NCI-H2107 treated with DMSO at 0.1 percent for 48 hours (cell line): ENCODE measurements at regions not wholly inside any gene's neighbourhood (a gene's known extent, or its start where the extent isn't known, plus 50 kb on each side); places are given as distances from the start of the nearest gene placed in this dataset.

Experiments used
- DNase-seq: peaks from one replicate; lab custom pipeline; 2025; ENCODE audit not compliant: unreplicated experiment; lab: John Stamatoyannopoulos, UW

DNA sequence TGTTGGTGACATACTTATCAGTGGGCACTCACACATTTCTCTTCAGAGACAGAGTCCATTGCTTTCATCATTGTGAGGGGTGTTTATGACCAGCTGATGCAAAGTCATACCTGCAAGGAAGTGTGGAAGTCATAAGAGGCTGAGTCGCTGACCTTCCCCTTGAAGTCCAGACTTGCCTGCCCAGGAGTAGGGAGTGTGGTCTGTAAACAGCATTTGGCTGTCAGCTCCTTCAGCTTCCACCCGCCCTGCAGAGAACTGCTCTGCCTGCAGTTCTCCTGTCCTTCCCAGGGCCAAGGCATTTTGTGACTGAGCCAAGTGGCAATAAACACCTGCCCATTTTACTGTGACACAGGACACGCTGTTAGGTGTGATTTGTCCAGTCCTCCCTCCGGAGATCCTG, 801.3 kb downstream of the BCL11B start:
- DNase-seq = no peak

DNA sequence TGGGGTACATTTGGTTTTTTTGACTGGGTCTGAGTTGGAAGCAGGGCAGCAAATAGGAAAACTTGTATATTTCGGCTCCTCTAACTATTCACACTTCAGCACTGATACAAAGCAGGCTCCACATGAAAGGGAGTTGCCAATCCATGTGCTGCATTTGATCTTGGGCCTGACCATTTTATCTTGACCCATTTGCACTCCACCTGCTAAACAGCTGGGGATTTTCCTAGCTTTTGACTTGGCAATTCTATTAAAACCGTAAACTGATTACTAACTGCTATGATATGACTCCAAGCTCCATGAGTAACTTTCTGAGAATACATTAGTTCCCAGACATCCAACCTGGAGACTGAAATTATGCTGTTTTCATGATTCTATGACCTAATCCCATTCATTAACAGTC, 797.1 kb downstream of the BCL11B start:
- no peak for DNase-seq

DNA sequence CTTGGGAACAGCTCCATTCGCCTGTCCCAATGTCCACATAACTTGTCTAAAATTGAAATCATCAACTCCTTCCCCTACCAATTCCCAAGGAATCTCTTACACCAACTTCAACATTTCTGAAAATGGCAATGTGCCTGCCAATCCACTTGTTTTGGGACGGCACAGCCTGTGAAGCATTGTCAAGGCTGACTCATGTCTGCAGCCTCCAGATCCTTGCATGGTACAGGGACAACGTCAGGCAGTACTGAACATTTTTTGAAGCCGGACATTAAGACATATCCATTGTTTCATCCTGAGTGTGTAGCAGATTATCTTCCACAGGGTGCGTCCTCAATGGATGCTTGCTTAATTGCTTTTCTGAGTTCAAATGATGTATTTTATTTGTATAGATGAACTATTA, 794.1 kb downstream of the BCL11B start:
- no peak for DNase-seq

DNA sequence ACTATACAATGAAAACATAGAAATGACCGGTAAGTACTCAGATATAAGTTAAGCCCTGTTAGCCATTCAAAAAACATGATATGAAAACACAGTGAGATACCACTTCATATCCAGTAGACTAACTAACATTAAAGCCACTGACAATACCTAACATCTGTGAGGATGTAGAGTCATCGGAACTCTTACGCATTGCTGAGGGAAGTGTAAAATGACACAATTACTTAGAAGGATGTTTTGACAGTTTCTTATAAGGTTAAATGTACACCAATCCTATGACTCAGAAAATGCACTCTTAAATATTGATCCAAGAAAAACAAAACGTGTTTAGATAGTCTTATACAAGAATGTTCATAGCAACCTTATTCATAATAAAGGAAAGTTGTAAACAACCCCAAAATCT, 782.9 kb downstream of the BCL11B start:
- DNase-seq = no peak

DNA sequence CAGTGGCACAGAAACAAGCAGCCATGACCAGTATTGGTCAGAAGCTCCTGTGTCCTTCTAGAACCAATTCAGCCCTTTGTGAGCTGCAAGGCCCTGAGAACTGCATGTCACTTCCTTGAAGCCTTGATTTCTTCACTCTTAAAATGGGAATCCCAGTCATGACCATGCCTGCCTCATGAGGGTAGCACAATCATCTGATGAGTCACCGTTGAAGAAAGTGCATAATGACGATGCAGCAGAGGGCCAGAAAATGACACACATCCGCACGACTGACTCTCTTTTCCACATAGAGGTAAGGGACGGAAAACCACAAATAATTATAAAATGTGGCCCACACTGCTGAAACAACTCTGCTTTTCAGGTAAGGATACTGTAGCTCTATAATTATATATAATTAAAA, 777.4 kb downstream of the BCL11B start:
- DNase-seq = no peak

DNA sequence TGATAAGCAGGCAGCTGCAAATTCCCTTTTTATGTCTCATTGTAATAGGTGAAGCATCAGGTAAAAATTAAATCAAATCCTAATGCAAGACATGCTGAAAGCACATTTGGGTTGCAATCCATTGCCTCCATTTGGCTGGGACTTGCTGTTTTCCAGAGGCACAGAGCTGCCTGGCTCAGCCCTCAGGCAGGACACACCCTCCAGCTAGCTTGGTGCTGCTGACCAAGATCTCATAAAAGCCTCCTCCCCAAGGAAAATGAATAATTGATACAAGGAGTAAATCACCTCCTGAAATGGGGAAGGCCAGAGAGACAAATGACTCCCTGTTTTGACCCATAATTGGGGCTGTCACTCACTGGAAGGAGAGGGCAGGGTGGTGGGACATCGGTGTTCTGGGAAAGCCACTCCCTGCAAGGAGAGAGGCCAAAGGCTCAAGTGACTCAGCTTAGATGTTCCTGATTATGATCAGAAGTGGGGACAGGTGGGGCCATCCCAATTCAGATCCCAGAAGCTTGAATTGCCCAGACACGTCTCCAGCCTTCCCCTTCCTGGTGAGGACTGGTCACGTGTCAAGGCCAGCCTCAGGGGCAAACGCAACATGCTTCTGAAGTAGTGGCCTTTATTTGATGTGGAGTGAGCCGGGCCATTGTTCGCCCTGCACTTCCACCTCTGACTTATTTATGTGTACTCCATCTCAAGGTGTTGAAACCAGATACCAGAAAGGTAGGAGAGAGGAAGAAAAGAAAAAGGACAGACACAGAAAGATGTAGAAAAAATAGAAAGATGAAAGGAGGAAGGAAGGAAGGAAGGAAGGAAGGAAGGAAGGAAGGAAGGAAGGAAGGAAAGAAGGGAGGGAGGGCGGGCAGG, 773.7 kb downstream of the BCL11B start:
- no peak for DNase-seq

DNA sequence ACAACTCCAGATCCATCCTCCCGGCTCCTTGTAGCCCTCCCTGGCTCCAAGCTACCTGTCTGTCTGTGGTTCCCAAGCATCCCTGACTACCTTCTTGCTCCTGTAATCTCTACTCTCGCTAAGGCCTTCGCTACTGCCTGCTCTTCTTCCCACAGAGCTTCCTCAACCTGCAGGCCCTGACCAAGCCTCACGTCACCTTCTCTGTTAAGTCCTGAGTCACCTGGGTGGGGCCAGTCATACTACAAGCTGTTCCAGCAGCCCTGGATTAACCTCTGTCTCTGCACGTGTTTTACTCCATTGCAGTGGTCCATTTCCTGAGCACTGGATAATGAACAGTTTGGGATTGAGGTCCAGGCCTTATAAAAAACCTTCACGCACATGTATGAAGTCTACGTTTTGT, 770.7 kb downstream of the BCL11B start:
- no peak for DNase-seq

DNA sequence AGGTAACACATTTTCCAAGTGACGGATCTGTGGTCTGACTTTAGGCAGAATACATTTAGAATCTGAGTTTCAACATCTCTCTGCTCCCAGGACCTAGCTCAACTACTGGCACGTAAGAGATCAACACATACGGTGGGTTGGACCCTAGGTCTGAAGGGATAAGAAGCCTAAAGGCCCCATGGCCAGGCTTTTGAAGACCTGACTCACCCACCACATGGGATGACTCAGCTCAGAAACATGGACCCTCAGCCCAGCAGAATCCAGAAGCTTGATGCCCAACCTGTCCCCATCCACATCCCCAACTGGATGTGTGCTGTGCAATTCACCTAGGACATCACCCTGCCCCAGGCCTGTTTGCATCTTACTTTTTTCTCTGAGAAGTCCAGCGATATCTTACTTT, 770.2 kb downstream of the BCL11B start:
- DNase-seq = no peak

DNA sequence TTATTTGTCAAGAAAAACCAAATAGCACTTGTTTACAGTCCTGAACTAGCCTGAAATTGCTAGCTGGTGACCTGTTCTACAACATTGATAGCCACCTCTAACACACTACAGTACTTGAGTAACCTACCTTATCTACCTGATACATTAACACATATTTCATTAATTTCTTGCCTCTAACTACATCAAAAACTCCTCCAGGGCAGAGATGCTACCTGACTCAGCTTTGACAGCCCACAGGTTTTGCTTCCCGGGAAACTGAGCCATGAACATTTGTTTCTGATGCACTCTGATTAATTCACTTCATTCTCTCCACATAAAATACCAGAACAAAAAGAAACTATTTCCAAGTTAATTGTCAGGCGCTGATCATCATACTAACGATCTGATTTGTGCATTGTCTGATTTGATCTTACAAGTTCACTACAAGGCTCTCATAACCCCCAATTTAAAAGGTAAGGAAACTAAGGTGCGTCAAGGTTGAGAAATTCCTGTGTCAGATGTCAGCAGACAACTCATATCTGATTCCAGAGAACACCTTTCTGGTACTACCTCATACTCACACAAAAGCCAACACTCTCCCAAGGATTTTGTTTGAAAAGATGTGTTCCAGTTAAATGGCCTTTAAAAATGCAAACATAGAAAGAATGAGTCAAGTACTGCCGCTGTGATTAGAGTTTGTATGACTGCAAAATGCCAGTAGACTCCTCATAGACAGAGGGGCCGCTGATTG, 768.7 kb downstream of the BCL11B start:
- DNase-seq = no peak

DNA sequence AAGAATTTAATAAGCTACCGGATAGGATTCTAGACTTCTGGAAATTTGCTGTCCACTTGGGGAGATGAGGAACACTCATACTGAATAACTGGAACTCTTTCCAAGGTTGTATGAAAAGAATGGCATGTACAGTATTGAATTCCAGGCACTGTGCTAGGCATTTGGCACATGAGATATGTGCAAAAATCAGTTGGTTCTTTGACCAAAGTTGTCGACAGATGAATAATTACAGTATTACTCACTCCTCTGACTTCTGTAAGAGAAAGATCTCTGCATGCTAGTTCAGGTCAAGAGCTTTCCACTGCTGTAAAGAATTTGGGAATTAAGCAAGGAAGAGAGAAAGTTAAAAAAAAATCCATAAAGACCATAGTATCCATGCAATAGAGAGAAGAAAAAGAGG, 764.7 kb downstream of the BCL11B start:
- DNase-seq = no peak

DNA sequence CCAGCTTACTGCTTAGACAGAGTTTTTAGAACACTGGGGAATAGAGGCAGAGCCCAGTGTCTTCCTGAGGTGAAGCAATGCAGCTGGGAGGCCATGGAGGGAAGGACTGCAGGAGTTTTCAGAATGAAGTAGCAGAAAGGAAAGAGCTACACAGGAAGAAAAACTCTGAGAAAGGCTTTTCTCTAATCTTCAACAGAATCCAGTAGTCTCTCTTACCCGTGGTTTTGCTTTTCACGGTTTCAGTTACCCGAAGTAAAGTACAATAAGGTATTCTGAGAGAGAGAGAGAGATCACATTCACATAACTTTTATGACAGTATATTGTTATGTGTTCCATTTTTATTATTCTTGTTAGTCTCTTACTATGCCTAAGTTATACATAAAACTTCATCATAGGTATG, 761.6 kb downstream of the BCL11B start:
- DNase-seq = no peak

DNA sequence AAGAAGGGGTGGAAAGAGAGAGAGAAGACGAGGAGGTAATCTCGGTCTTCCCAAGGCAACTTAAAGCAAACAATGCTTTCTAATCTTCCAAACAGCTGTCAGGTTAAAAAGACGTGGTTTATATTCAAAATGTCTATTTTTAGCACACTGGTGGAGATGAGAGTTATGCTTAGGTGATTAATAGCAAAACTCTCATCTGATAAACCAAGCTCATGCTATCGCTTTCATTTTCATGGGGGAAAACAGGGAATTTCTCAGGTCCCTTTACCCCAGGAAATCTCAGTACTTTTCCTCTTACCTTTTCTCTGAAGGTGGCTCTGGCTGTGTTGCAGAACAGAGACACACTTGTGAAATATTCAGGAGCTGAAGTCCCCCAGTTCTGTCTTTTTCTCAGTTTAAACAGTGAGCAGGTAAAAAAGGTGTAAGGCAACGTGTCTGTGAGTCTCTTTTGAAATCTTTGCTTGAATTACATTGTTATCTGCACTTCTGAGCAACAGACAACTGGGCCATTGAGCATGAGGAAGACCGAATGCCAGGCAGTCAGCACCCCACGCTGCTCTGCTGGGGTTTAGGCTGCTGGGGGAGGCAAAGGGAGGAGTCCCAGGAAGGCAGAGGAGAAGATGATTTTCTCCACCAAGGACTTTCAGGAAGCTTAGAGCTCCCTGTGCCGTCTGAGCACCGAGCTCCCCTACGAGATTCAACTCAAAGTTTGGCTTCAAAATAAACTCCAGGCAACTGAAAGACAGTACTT, 759.3 kb downstream of the BCL11B start:
- no peak for DNase-seq

DNA sequence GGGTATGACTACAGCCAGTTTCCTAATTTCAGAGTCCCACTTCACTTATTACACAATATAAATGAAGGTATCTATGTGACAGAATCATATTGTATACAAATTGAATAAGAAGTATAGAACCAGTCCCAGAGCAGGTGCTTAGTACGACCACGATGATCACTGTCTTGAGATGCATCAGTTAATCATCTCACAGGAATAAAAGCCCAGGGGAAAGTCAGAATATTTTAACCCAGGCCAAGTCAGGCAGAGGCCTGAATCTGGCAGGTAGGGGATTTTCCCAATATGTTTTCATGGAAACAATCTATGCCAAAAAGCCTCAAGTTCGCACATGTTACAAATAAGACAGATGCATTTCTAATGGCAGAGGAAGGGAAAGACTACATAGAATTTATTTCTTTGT, 758.4 kb downstream of the BCL11B start:
- DNase-seq = no peak

DNA sequence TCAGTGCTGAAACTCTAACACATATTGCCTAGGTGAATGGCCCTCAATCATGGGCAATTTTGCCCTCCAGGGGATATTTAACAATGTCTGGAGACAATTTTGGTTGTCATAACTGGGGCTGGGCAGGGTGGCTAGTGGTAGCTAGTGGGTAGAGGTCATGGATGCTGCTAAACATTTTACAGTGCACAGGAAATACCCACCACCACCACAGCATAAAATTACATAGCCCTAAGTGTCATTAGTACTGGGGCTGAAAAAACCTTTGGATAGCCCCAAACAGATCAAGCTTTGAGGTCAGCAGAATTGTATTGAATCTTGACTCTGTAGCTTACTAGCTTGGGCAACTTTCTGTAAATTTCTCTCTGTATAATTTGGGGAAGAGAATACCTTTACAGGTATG, 758.0 kb downstream of the BCL11B start:
- no peak for DNase-seq

DNA sequence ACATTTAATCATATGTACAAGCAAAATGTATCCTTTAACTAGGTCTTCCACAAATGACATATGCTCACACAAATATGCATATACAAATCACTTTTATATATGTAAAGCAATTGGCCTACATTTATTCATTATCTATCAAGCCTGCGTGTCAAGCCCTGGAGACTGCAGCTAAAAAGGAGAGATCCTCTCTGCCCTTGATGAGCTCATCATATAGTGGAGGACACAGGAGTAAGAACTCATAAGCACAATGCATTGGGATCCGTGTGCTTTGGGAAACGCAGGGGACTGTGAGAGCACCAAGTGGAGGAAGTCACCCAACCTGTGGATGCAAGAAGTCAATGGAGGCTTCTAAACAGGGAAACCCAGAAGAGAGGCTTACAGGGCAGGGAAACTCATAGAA, 735.7 kb downstream of the BCL11B start:
- no peak for DNase-seq

DNA sequence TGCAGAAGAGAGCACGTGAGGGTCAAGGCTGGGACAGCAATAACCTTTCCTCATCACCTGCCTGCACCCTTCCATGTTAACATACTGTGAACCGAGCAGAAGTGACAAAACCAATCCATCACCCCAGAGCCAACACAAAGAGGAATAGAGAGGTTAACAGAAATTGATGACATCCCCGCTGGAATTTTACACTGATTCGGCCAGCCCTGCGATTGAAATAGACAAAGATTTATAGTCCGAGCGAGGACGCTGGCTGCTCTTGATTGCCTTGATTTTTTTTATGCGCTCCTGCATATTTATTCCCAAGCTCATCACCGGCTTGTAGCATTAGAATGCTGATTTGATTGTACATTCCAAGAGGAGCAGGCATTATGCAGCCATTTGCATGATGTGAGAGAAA, 729.7 kb downstream of the BCL11B start:
- no peak for DNase-seq

DNA sequence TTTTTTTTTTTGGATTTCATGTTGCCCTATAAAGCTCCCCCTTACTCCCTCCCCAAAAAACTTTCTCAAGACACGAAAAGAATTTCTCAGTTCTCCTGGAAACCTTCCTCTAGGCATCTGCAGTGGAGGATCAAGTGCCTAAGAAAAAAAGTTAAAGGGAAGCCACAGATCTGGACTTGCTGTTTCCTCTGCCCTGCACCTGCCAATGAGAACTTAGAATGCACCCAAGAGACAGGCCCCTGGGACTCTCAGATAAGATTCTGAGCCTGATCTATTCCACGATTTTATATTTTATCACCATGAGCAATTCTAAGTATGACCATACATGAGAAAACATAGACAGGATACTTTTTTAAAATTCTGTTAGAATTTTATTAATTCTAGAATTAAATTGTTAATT, 728.9 kb downstream of the BCL11B start:
- DNase-seq = no peak

DNA sequence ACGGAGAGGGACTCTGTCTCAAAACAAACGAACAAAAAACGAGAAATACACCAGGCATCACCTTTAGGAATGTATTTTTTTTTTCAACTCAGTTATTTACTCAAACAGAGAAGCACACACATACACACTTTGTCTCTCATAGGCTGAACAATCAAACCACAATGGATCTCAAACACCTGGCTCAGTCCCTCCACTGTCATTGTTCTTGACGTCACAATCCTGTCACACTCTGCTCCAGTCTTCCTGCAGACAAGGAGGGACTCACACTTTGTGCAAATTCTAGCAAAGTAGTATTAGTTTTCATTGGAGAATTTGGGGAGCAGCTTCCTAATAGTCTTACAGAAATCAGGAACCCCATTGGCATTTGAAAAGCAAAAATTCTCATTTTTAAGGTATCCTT, 727.8 kb downstream of the BCL11B start:
- DNase-seq = peak; percentile 80

DNA sequence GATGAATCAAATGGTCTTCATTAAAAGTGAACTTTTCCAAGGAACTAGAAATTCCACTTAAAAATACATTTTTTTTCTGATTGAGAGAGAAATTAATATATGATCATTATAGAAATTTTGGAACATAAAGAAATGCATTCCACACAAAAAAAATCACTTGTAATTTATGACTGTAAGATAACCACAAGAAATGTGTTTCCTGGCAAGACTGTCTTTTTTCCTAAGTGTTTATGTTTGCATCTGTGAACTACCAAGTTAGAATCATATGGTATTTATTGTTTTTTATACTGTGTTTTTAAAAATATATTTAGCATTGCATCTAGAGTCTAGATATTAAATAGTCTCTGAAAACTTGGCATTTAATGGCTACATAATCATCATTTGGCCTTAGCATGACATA, 726.8 kb downstream of the BCL11B start:
- DNase-seq = no peak

DNA sequence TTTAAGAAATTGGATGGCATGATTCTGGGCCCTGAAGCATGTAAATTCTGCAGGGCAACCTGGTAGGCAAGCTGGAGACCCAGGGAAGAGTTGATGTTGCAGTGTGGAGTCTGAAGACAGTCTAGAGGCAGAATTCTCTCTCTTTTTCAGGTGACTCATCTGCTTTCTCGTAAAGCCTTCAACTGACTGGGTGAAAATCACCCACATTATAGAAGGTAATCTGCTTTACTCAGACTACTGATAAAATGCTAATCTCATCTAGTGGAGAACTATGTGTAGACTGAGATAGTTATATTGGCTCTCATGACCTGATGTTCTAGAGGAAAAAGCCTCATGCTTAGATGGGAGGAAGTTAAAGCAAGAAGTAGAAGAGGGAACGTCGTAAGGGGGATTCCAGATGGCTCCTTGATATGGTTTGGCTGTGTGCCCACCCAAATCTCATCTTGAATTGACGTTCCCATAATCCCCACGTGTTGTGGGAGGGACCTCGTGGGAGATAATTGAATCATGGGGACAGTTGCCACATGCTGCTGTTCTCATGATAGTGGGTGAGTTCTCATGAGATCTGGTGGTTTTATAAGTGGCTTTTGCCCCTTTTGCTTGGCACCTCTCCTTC, 723.8 kb downstream of the BCL11B start:
- no peak for DNase-seq

DNA sequence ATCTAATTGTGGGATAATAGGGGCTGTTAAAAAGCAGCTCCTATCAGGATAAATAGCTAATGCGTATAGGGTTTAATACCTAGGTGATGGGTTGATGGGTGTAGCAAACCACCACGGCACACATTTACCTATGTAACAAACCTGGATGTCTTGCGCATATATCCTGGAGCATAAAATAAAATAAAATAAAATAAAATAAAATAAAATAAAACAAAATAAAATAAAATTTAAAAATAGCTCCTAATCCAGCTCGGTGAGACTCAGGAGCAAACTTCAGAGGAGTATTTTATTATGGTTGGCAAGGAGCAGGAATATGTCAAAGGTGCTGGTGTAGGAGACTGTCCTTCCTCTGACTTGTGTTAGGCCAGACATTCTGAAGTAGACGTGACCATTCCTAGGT, 721.0 kb downstream of the BCL11B start:
- DNase-seq = no peak
